NB4 (cell line): ENCODE measurements at regions not wholly inside any gene's neighbourhood (a gene's known extent, or its start where the extent isn't known, plus 50 kb on each side); places are given as distances from the start of the nearest gene placed in this dataset.

ENCODE experiments used
- DNase-seq: peaks from one replicate; pipeline ENCODE4 v3.0.0; 2010; ENCODE audit warnings: low read depth
- H3K4me3 ChIP-seq: one replicate; pipeline ENCODE4 v1.5.1; 2011; ENCODE audit warnings: mild to moderate bottlenecking, low read depth, low read length, moderate library complexity
- MYC ChIP-seq: IDR thresholded peaks from 2 replicates; pipeline ENCODE4 v1.6.1; 2011; ENCODE audit warnings: low read depth, low read length
- POLR2A ChIP-seq: IDR thresholded peaks from 2 replicates; pipeline ENCODE4 v1.6.1; 2011; ENCODE audit warnings: mild to moderate bottlenecking; ENCODE audit not compliant: insufficient read length; ENCODE audit errors: extremely low read depth
- TF ChIP-seq, protein P1 (sequence below): IDR thresholded peaks from one replicate; pipeline ENCODE4 v1.5.1; 2012; ENCODE audit warnings: low read depth, low read length
- TF ChIP-seq, protein P2 (sequence below): IDR thresholded peaks from 2 replicates; pipeline ENCODE4 v1.6.1; 2011; ENCODE audit warnings: low read depth, low read length

DNA sequence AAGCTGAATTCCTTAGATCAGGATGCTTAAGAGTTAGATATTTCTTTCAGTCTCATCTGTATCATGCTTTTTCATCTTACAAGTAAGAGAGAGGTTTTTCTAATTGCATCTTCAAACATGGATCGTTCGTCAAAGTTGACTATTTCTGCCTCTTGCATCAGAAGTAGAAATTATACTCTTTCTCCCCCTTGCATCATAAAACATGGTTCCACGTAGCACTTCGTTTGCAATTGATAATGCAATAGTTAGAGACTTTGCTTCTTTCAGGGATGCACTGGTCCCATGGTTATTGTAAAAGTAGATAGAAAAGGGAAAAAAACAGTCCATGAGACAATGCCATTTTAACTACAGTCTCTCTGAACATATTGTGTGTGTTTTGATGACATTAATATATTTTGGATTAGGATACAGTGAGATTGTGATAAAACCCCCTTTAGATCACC is 75.1 kb upstream of the PARD3B start:
- DNase-seq = no peak
- H3K4me3 ChIP-seq = no peak overlapping the region
- TF ChIP-seq MYC (no peak), POLR2A (no peak)
- TF ChIP-seq, protein P1, sequence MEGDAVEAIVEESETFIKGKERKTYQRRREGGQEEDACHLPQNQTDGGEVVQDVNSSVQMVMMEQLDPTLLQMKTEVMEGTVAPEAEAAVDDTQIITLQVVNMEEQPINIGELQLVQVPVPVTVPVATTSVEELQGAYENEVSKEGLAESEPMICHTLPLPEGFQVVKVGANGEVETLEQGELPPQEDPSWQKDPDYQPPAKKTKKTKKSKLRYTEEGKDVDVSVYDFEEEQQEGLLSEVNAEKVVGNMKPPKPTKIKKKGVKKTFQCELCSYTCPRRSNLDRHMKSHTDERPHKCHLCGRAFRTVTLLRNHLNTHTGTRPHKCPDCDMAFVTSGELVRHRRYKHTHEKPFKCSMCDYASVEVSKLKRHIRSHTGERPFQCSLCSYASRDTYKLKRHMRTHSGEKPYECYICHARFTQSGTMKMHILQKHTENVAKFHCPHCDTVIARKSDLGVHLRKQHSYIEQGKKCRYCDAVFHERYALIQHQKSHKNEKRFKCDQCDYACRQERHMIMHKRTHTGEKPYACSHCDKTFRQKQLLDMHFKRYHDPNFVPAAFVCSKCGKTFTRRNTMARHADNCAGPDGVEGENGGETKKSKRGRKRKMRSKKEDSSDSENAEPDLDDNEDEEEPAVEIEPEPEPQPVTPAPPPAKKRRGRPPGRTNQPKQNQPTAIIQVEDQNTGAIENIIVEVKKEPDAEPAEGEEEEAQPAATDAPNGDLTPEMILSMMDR = no peak
- TF ChIP-seq, protein P2, sequence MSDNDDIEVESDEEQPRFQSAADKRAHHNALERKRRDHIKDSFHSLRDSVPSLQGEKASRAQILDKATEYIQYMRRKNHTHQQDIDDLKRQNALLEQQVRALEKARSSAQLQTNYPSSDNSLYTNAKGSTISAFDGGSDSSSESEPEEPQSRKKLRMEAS = no peak

DNA sequence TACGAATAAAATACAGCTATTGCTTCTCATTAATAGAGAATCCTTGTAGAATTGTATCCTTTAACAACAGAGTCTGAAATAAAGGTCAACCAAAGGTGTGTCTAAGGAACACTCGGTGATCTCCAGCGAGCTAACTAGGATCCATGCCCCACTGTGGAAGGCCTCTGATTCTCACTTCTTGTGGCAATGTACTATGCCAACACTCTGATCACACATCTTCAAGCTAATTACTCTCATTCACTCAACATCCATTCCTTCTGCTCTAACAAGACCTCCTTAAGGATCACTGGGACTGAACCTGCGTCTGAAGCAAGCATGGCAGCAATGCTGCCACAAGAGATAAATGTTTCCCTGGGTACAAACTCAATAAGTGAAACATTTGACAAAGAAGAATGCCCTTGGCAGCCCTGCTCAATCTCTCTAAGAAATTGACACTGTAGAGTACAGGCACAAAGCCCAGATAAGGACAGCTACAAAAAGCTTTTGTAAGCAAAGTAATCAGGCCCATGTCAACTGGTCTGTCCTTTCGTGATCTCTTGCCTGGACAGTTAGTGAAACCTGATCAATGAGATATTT is 74.6 kb upstream of the PARD3B start:
- H3K4me3 ChIP-seq = no peak overlapping the region
- TF ChIP-seq, protein P2 = no peak
- TF ChIP-seq MYC (no peak), POLR2A (no peak)
- TF ChIP-seq, protein P1 = no peak
- no peak for DNase-seq

DNA sequence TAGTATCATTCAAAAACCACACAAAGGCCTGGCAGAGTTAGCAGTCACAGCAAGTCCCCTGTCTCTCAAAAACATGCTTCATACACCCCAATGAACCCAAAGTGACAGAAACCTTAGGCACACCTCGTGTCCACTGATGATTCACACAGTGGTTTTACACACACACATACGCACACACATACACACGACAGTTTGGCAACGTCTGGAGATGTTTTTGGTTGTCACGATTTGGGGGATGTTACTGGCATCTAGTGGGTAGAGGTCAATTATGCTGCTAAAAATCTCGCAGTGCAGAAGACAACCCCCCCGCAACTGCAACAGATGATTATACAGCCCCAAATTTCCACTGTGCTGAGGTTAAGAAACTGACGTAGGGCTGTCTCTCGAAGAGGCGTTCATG is 72.9 kb upstream of the PARD3B start:
- no peak for DNase-seq
- TF ChIP-seq MYC = no peak
- TF ChIP-seq POLR2A = no peak
- TF ChIP-seq, protein P2 = no peak
- TF ChIP-seq, protein P1 = no peak
- H3K4me3 ChIP-seq = no peak overlapping the region

DNA sequence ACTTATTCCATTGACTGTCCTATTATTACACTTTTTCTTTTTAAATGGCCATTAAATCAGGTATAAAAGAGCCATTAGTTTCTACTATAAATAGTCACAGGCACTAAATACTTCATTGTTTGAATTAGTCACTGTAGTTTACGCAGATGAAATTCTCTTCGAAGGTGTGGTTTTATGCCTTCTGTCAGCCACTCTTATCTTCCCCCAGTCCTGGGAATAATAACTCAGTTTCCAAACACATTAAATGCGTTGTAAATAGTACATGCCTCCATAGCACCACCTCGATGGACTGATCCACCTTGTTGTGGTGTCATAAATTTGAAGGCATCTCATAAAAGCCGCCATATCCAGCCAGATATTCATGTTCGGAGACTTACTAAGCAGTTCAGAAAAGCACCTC is 72.1 kb upstream of the PARD3B start:
- DNase-seq = no peak
- H3K4me3 ChIP-seq = no peak overlapping the region
- TF ChIP-seq, protein P2 = no peak

GRCh38 chr2:204475399-204475798 is 69.9 kb upstream of the PARD3B start:
- DNase-seq = no peak
- TF ChIP-seq MYC = no peak
- no peak for TF ChIP-seq POLR2A
- TF ChIP-seq, protein P2 = no peak
- TF ChIP-seq, protein P1 = no peak
- H3K4me3 ChIP-seq = no peak overlapping the region

- H3K4me3 ChIP-seq = no peak overlapping the region
- no peak for DNase-seq
- no peak for TF ChIP-seq MYC
- TF ChIP-seq POLR2A = no peak
- TF ChIP-seq, protein P2 = no peak
- TF ChIP-seq, protein P1 = no peak
Measured at GRCh38 chr2:204477358-204477950, 67.8 kb upstream of the PARD3B start.
